IMR-90 (cell line): ENCODE measurements at regions not wholly inside any gene's neighbourhood (a gene's known extent, or its start where the extent isn't known, plus 50 kb on each side); places are given as distances from the start of the nearest gene placed in this dataset.

Experiments used
- ATAC-seq: fragments of 200-7000 bp; cut with Tn5 transposase; 2 replicates; pipeline ENCODE4 v1.9.1; 2020; ENCODE audit warnings: low read depth, mild to moderate bottlenecking, moderate library complexity
- BruUV-seq: library from RNA; stranded (reverse); fragments of 400-500 nt; replicated peaks from 2 replicates; lab custom pipeline; 2021; lab: Mats Ljungman, UMichigan
- CTCF ChIA-PET: fragments of 300-600 bp; formaldehyde crosslinking; extraction: SDS; loops from one replicate; lab custom pipeline; 2021; ENCODE audit warnings: antibody characterized with exemption; lab: Yijun Ruan, JAX
- POLR2A ChIA-PET: fragments of 300-600 bp; sonication (Branson Sonifier 250); formaldehyde crosslinking; loops from one replicate; lab custom pipeline; 2022; ENCODE audit warnings: antibody characterized with exemption; ENCODE audit not compliant: unreplicated experiment; lab: Charles Lee
- DNase-seq: peaks from one replicate; pipeline ENCODE4 v3.0.0; 2013
- H2AFZ ChIP-seq: replicated peaks from 2 replicates; pipeline ENCODE3; 2013; ENCODE audit warnings: low read length, mild to moderate bottlenecking; ENCODE audit not compliant: poor library complexity
- H2AK5ac ChIP-seq: 2 replicates; pipeline ENCODE4 v1.6.1; 2013; ENCODE audit warnings: low read depth, low read length, inconsistent platforms
- H2AK9ac ChIP-seq: replicated peaks from 2 replicates; pipeline ENCODE3; 2013; ENCODE audit warnings: mild to moderate bottlenecking, low read depth, low read length, moderate library complexity; ENCODE audit not compliant: poor library complexity
- H2BK120ac ChIP-seq: 2 replicates; pipeline ENCODE4 v1.6.1; 2013; ENCODE audit warnings: low read depth, low read length, inconsistent platforms
- H2BK15ac ChIP-seq: 3 replicates; pipeline ENCODE4 v1.6.1; 2013; ENCODE audit warnings: low read depth, low read length, inconsistent platforms
- H2BK20ac ChIP-seq: 2 replicates; pipeline ENCODE4 v1.6.1; 2013; ENCODE audit warnings: low read depth, mild to moderate bottlenecking, inconsistent platforms, low read length, moderate library complexity
- H2BK5ac ChIP-seq: 2 replicates; pipeline ENCODE4 v1.6.1; 2013; ENCODE audit warnings: mild to moderate bottlenecking, low read depth, low read length, inconsistent platforms; ENCODE audit not compliant: poor library complexity, severe bottlenecking
- H3K14ac ChIP-seq: replicated peaks from 2 replicates; pipeline ENCODE4 v1.6.1; 2013; ENCODE audit warnings: low read depth, low read length, inconsistent platforms
- H3K18ac ChIP-seq: 2 replicates; pipeline ENCODE4 v1.6.1; 2013; ENCODE audit warnings: low read depth, low read length, control low read depth
- H3K23ac ChIP-seq: 2 replicates; pipeline ENCODE4 v1.6.1; 2013; ENCODE audit warnings: low read depth, low read length, inconsistent platforms
- H3K27ac ChIP-seq: 2 replicates; pipeline ENCODE4 v1.5.1; 2013; ENCODE audit warnings: mild to moderate bottlenecking, control low read depth, low read length; ENCODE audit not compliant: insufficient read depth
- H3K27me3 ChIP-seq: 2 replicates; pipeline ENCODE4 v1.6.1; 2013; ENCODE audit warnings: low read length; ENCODE audit not compliant: control insufficient read depth, insufficient read depth
- H3K36me3 ChIP-seq: 2 replicates; pipeline ENCODE4 v1.6.1; 2013; ENCODE audit warnings: low read length, mixed read lengths; ENCODE audit not compliant: control insufficient read depth, insufficient read depth
- H3K4ac ChIP-seq: 2 replicates; pipeline ENCODE4 v1.6.1; 2013; ENCODE audit warnings: low read depth, low read length, inconsistent platforms
- H3K4me1 ChIP-seq: 2 replicates; pipeline ENCODE4 v1.6.1; 2013; ENCODE audit warnings: low read length, mixed read lengths; ENCODE audit not compliant: control insufficient read depth, insufficient read depth
- H3K4me2 ChIP-seq: 2 replicates; pipeline ENCODE4 v1.6.1; 2013; ENCODE audit warnings: low read depth, mild to moderate bottlenecking, control low read depth, low read length, moderate library complexity
- H3K4me3 ChIP-seq: 2 replicates; pipeline ENCODE4 v1.5.1; 2013; ENCODE audit warnings: low read depth, mild to moderate bottlenecking, control low read depth, low read length, moderate library complexity; ENCODE audit not compliant: insufficient read depth
- H3K56ac ChIP-seq: 2 replicates; pipeline ENCODE4 v1.6.1; 2013; ENCODE audit warnings: low read length, inconsistent platforms; ENCODE audit not compliant: insufficient read depth; ENCODE audit errors: extremely low read depth
- H3K79me1 ChIP-seq, 2 experiments: 2 replicates each; pipeline ENCODE4 v1.6.1; 2013; ENCODE audit warnings: low read length in 2 of 2, inconsistent platforms in 1 of 2, low read depth in 1 of 2
- H3K9ac ChIP-seq: 2 replicates; pipeline ENCODE4 v1.6.1; 2013; ENCODE audit warnings: low read depth, low read length, control low read depth
- H3K9me1 ChIP-seq: 2 replicates; pipeline ENCODE4 v1.6.1; 2013; ENCODE audit warnings: low read length, inconsistent platforms; ENCODE audit not compliant: insufficient read depth
- H3K9me3 ChIP-seq: 2 replicates; pipeline ENCODE4 v1.6.1; 2013; ENCODE audit warnings: low read length; ENCODE audit not compliant: control insufficient read depth, insufficient read depth
- H4K20me1 ChIP-seq: 2 replicates; pipeline ENCODE4 v1.6.1; 2013; ENCODE audit warnings: low read length, inconsistent platforms; ENCODE audit not compliant: insufficient read depth
- H4K5ac ChIP-seq: 2 replicates; pipeline ENCODE4 v1.6.1; 2013; ENCODE audit warnings: mild to moderate bottlenecking, low read depth, low read length, control low read depth
- H4K8ac ChIP-seq, 2 experiments: 2 replicates each; pipeline ENCODE4 v1.6.1; 2013; ENCODE audit warnings: low read depth in 2 of 2, low read length in 2 of 2, control low read depth in 1 of 2, inconsistent platforms in 1 of 2
- H4K91ac ChIP-seq: 2 replicates; pipeline ENCODE4 v1.6.1; 2013; ENCODE audit warnings: low read depth, low read length, inconsistent platforms; ENCODE audit not compliant: insufficient read depth
- BHLHE40 ChIP-seq: fragments of 150-350 bp; IDR thresholded peaks from 2 replicates; pipeline ENCODE4 v1.6.1; 2016; ENCODE audit warnings: mild to moderate bottlenecking, low read depth, low read length
- CEBPB ChIP-seq: IDR thresholded peaks from 2 replicates; pipeline ENCODE4 v1.6.1; 2012; ENCODE audit warnings: low read depth, low read length, improper control_type of control experiment
- CHD1 ChIP-seq: IDR thresholded peaks from 2 replicates; pipeline ENCODE4 v1.6.1; 2012; ENCODE audit warnings: low read depth, low read length, improper control_type of control experiment
- ELK1 ChIP-seq: fragments of 150-350 bp; IDR thresholded peaks from 2 replicates; pipeline ENCODE4 v1.6.1; 2016; ENCODE audit warnings: low read depth, mild to moderate bottlenecking, low read length, moderate library complexity, borderline replicate concordance
- FOS ChIP-seq: fragments of 150-350 bp; IDR thresholded peaks from 2 replicates; pipeline ENCODE4 v1.6.1; 2016; ENCODE audit warnings: low read depth, low read length
- MAFK ChIP-seq: IDR thresholded peaks from 2 replicates; pipeline ENCODE4 v1.6.1; 2012; ENCODE audit warnings: low read depth, low read length, improper control_type of control experiment
- MAZ ChIP-seq: IDR thresholded peaks from 2 replicates; pipeline ENCODE4 v1.6.1; 2012; ENCODE audit warnings: low read depth, mild to moderate bottlenecking, low read length, improper control_type of control experiment, moderate library complexity, borderline replicate concordance
- MXI1 ChIP-seq: IDR thresholded peaks from 2 replicates; pipeline ENCODE4 v1.6.1; 2012; ENCODE audit warnings: low read depth, mild to moderate bottlenecking, low read length, moderate library complexity, borderline replicate concordance
- NFE2L2 ChIP-seq: fragments of 150-350 bp; IDR thresholded peaks from 2 replicates; pipeline ENCODE4 v1.6.1; 2016; ENCODE audit warnings: low read depth, mild to moderate bottlenecking, low read length
- POLR2A ChIP-seq: IDR thresholded peaks from 2 replicates; pipeline ENCODE4 v1.6.1; 2012; ENCODE audit warnings: mild to moderate bottlenecking, low read depth, low read length
- RAD21 ChIP-seq: IDR thresholded peaks from 2 replicates; pipeline ENCODE4 v1.6.1; 2012; ENCODE audit warnings: low read length, improper control_type of control experiment
- RCOR1 ChIP-seq: IDR thresholded peaks from 2 replicates; pipeline ENCODE4 v1.6.1; 2012; ENCODE audit warnings: mild to moderate bottlenecking, low read length, improper control_type of control experiment; ENCODE audit not compliant: insufficient replicate concordance
- RFX5 ChIP-seq: IDR thresholded peaks from 2 replicates; pipeline ENCODE4 v1.8.0; 2012; ENCODE audit warnings: low read depth, mild to moderate bottlenecking, low read length, moderate library complexity
- SMC3 ChIP-seq: fragments of 150-350 bp; IDR thresholded peaks from 2 replicates; pipeline ENCODE4 v1.6.1; 2016; ENCODE audit warnings: low read depth, mild to moderate bottlenecking, antibody characterized with exemption, low read length, moderate library complexity
- USF2 ChIP-seq: fragments of 150-350 bp; IDR thresholded peaks from 2 replicates; pipeline ENCODE4 v1.6.1; 2017; ENCODE audit warnings: mild to moderate bottlenecking, antibody characterized with exemption, low read length, low read depth
- WGBS, 2 experiments: methylation state at CpG; one replicate each; pipeline versions ENCODE4 v1.1.5 to v1.1.7; 2013; ENCODE audit warnings: missing lambda C conversion rate in 2 of 2; ENCODE audit not compliant: insufficient read length in 1 of 2; ENCODE audit errors: extremely low coverage in 2 of 2; 5-methylcytosine and 5-hydroxymethylcytosine counted together
- dilution Hi-C: fragments of 300-500 bp; cut with HindIII; formaldehyde crosslinking; loops from one replicate; pipeline ENCODE4 v1.14.3; 2018; ENCODE audit warnings: low sequenced_read_pairs; ENCODE audit not compliant: unreplicated experiment
- in situ Hi-C: fragments of 300-500 bp; cut with MboI; formaldehyde crosslinking; loops from 3 replicates; pipeline ENCODE4 v1.14.3; 2019; ENCODE audit warnings: low sequenced_read_pairs, inconsistent platforms, mixed read lengths
- intact Hi-C: fragments of 100-400 bp; cut with micrococcal nuclease; formaldehyde crosslinking; loops from 2 replicates; pipeline ENCODE4 v1.10.0; 2022
- TF ChIP-seq, protein P1 (sequence below): conservative IDR thresholded peaks from 2 replicates; pipeline ENCODE4 v1.5.1; 2012; ENCODE audit warnings: mild to moderate bottlenecking, low read depth, low read length, improper control_type of control experiment

DNA sequence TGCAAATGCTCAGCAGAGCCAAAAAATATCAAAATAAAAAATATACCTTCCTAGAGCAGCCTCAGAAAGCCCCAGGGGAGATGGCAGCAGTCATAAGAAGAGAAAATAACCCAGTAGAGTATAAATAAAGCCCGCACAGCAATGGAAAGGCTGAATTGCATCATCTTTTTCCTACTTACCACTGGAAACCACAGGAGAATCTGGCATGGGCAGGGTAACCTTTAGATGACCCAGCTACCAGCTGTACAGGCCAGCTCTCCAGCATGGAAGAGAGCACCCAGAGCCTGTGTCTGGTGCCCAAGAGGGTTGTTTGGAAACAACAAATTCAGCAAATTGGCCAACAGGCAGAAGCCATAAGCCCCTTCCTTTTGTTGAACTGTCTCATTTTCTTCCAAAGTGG, 253.1 kb downstream of the OMA1 start:
- no TSS peak for BruUV-seq
- Histone ChIP-seq H3K79me1 (no peaks in the 10 kb centered on the region), H3K27ac (no peak overlapping the region), H3K36me3 (no peaks in the 10 kb centered on the region), H3K4ac (no peak overlapping the region), H2AK5ac (no peak overlapping the region), H3K14ac (no peak overlapping the region), H2BK5ac (no peak overlapping the region), H4K5ac (no peak overlapping the region), H3K9ac (no peak overlapping the region), H3K18ac (no peak overlapping the region), H3K56ac (no peak overlapping the region), H2BK15ac (no peak overlapping the region), H3K4me1 (no peaks in the 10 kb centered on the region), H3K23ac (no peak overlapping the region), H2AK9ac (no peak overlapping the region), H4K20me1 (no peaks in the 10 kb centered on the region), H3K27me3 (no peaks in the 10 kb centered on the region), H2BK20ac (no peak overlapping the region), H3K9me1 (no peaks in the 10 kb centered on the region), H3K9me3 (no peaks in the 10 kb centered on the region), H3K4me3 (no peak overlapping the region), H4K91ac (no peak overlapping the region), H2AFZ (no peak overlapping the region), H4K8ac (no peak overlapping the region), H3K4me2 (no peak overlapping the region), H2BK120ac (no peak overlapping the region)
- ChIA-PET POLR2A (no interaction called here), CTCF (no interaction called here)
- TF ChIP-seq RFX5 (no peak), MXI1 (no peak), ELK1 (no peak), USF2 (no peak), NFE2L2 (no peak), BHLHE40 (no peak), FOS (no peak), POLR2A (no peak), MAFK (no peak), RCOR1 (no peak), MAZ (no peak), CHD1 (no peak), SMC3 (no peak), RAD21 (no peak), CEBPB (no peak)
- TF ChIP-seq, protein P1, sequence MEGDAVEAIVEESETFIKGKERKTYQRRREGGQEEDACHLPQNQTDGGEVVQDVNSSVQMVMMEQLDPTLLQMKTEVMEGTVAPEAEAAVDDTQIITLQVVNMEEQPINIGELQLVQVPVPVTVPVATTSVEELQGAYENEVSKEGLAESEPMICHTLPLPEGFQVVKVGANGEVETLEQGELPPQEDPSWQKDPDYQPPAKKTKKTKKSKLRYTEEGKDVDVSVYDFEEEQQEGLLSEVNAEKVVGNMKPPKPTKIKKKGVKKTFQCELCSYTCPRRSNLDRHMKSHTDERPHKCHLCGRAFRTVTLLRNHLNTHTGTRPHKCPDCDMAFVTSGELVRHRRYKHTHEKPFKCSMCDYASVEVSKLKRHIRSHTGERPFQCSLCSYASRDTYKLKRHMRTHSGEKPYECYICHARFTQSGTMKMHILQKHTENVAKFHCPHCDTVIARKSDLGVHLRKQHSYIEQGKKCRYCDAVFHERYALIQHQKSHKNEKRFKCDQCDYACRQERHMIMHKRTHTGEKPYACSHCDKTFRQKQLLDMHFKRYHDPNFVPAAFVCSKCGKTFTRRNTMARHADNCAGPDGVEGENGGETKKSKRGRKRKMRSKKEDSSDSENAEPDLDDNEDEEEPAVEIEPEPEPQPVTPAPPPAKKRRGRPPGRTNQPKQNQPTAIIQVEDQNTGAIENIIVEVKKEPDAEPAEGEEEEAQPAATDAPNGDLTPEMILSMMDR, result no peak
- DNase-seq (no peak), ATAC-seq (no peak)
- intact Hi-C loops (no loop called here), dilution Hi-C loops (no loop called here), in situ Hi-C loops (no loop called here)
- WGBS, 2 experiments, result no CpG with 5 or more reads among the region's 1 CpG
